ENCODE measurements at regions not wholly inside any gene's neighbourhood (a gene's known extent, or its start where the extent isn't known, plus 50 kb on each side); places are given as distances from the start of the nearest gene placed in this dataset.
A peak's percentile ranks its signal among the peaks of the same experiment; 100 is the strongest.
"Not testable (repeated sequence)": the region's sequence is repeated elsewhere in the genome, so short reads cannot be mapped to it uniquely, and the experiment has no call there.

DNA sequence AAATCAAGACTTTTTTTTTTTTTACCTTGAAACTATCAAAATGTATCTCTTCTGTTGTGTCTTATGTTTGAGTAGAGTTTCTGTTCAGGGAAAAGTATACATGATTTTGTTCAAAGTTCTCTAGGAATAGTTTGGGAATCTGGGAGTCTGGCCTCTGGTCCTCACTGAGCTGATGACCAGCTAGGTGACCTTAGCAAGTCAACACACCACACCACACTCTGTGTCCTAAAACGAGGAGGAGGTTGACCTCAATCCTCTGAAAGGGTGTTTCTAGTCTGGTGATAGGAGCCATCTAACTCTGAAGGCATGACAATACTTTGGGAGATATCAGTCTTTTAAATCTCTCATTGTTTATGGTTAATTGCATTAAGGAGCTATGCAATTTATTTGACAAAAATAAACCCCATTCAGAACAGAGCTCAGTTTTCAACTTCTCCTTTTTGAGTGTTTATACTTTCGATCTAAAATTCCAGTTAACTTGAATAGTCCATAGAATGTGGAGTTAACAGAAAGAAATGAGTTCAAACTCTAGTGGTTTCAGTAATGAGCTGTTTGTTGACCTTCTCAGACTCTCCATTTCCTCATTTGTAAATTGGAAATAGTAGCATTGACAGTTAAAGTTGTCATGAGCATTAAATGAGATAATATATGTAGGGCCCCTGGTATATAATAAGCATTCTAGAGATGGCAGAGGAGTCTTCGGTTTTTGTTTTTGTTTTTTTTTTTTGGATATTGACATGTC is 112.2 kb upstream of the LRRN1 start:
- DNase-seq (ENCODE audit: low read depth in 2 of 2) = no peak

- no peak for DNase-seq (ENCODE audit: low read depth in 2 of 2)
These were observed 113.5 kb upstream of the LRRN1 start for GRCh38 chr3:3685721-3686120.

DNA sequence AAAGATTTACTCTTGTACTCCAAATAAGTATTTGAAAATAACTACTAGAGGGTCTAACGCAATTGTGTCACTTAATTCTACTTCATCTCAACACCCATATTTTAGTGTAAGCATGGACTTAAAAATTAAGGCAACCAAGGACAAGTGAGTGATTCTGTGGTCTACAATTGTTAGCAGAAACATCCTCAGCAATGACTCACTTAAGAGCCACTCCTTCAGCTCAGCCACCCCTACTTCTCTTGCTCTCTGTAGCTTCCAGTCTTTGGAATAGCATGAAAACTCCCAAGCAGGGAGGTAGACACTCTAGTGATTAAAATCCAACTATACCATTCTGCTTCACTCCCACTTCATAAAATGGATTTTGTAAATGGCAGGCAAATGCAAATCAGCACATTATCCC is 116.0 kb upstream of the LRRN1 start:
- no peak for DNase-seq (ENCODE audit: low read depth in 2 of 2)

GRCh38 chr3:3675801-3676200 is 123.4 kb upstream of the LRRN1 start:
- no peak for DNase-seq (ENCODE audit: low read depth in 2 of 2)

DNA sequence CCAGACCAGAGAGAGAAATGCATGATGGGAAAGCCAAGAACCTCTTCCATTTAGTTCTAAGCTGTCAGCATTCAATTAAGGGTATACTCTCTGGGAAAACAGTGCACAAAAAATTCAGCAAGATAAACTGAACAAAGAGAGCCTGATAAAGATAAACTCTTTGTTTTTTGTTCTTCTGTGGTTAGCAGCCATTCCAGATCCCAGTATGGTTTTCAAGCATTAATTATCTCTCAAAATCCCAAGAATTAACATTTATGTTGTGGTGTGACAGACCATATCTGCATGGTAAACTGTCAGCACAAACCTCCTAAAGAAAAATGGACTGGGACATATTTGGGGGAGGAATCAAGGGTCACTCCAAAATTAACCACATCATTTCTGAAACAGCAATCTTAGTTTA is 124.0 kb upstream of the LRRN1 start:
- no peak for DNase-seq (ENCODE audit: low read depth in 2 of 2)

- no peak for DNase-seq (ENCODE audit: low read depth in 2 of 2)
These were observed 132.6 kb upstream of the LRRN1 start for GRCh38 chr3:3666664-3667063.

- no peak for DNase-seq (ENCODE audit: low read depth in 2 of 2)
These were observed 133.1 kb upstream of the LRRN1 start for GRCh38 chr3:3665961-3666640.

- no peak for DNase-seq (ENCODE audit: low read depth in 2 of 2)
These were observed 133.7 kb upstream of the LRRN1 start for GRCh38 chr3:3665546-3665945.

GRCh38 chr3:3664935-3665334 is 134.3 kb upstream of the LRRN1 start:
- peak; percentile 64 to 67 for DNase-seq (ENCODE audit: low read depth in 2 of 2)

DNA sequence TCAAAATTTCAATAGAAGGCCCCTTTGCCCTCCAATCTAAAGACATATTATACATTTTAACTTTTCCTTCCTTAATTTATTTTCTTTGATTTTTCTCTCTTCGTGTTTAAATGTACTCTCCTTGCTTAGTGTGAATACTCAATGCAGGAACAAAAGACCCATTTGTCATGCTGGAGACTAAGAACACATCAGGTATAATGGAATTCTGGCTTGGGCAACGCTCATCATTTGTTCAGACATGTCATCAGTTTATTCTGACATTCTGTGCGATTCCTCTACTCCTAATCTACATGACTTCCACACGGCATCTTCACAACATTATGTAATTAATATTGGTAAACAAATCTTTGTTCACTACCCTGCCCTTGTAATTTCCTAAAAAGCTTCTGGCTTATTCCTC is 136.6 kb upstream of the LRRN1 start:
- DNase-seq (ENCODE audit: low read depth in 2 of 2) = no peak

GRCh38 chr3:3654916-3655315 is 144.3 kb upstream of the LRRN1 start:
- no peak for DNase-seq (ENCODE audit: low read depth in 2 of 2)

DNA sequence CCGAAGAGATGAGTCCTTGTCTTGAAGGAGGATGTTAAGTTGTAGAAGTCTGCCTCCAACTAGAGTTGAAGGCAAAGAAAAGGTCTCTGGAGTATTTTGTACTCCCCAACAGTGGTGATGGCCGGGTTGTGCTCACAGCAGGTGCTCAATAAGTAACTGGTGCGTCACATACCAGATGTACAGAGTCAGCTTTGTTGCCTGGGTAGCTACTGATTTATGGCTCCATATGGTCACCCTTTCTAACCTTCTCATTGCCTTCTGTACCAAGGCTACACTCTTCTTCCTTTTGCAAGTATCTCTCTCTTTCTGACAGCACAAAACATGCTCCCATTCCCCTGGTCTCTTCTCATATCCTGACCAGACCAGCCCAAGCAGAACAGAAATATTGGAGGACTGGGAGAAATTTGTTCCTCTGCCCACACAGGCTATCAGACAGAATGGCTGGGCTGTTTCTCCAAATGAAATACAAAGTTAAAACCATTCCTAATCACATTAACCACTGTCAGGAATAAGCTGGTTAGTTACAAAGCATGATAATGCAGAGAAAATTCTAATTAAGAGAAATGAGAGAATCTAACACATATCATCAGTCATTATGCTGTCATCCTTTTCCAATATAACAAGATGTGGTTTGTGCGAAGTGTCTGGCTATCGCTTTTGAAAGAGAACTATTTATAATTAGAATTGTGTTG is 150.1 kb upstream of the LRRN1 start:
- DNase-seq (ENCODE audit: low read depth in 2 of 2) = no peak

GRCh38 chr3:3646934-3647333 is 152.3 kb upstream of the LRRN1 start:
- DNase-seq (ENCODE audit: low read depth in 2 of 2) = no peak

DNA sequence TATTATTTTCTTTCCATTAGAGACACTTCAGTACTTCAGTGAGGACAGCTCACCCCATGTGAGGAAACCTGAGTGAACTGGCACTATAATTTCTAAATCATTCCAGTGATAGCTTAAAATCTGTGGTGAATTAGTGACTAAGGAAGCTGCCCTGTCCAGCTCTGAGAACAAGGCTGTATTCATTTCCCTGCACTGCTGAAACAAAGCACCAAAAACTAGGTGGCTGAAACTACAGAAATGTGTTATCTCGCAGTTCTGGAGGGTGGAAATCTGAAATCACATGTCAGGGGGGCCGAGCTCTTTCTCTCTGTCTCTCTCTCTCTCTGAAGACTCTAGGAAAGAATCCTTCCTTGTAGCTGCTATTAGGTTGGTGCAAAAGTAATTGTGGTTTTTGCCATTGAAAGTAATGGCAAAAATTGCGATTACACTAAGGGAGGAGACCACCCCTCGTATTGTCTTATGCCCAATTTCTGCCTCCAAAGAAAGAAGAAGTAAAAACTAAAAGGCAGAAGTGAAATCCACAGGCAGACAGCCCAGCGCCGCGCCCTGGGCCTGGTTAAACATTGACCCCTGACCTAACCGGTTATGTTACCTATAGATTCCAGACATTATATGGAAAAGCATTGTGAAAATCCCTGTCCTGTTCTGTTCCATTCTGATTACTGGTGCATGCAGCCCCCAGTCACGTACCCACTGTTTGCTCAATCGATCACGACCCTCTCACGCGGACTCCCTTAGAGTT is 153.0 kb upstream of the LRRN1 start:
- not testable (repeated sequence) for DNase-seq (ENCODE audit: low read depth in 2 of 2)

GRCh38 chr3:3641877-3642455 is 157.3 kb upstream of the LRRN1 start:
- no peak for DNase-seq (ENCODE audit: low read depth in 2 of 2)

DNA sequence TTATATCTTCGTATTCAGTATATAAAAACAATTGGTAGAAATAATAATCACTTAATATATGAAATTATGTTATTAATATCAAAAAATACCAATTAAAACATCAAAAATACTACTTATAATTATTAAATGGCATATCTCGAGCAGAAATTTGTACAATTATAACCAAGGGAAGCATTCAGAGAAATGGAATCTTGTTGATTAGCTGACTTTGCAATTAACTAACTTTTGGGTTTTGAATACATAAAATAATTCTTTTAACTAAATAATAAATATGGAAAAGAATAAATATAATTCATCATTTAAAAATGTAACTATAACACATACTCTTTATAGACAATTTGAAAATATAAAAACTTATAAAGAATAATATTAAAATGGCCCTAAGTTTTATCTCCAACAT is 160.2 kb upstream of the LRRN1 start:
- DNase-seq (ENCODE audit: low read depth in 2 of 2) = no peak

DNA sequence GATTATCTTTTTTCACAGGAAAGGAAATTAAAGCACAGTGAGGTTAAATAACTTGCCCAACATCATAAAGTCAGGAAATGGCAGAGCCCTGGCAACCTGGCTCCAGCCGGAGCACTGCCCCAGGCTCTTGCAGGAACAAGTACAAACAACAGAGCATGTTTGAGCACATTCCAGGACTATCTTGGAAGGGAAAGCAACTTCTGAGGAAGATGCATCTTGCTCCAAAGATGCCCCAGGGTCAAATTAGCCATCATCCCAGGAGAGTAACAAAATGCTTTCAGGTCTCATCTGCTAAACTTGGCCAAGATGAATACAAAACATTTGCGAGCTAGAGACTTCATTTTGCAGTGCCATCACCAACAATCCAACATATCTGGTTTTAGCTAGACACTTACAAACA is 162.4 kb upstream of the LRRN1 start:
- no peak for DNase-seq (ENCODE audit: low read depth in 2 of 2)

GRCh38 chr3:3635109-3635508 is 164.1 kb upstream of the LRRN1 start:
- DNase-seq (ENCODE audit: low read depth in 2 of 2) = no peak

GRCh38 chr3:3634326-3634725 is 164.9 kb upstream of the LRRN1 start:
- no peak for DNase-seq (ENCODE audit: low read depth in 2 of 2)

GRCh38 chr3:3633761-3634160 is 165.5 kb upstream of the LRRN1 start:
- no peak for DNase-seq (ENCODE audit: low read depth in 2 of 2)

GRCh38 chr3:3632449-3632848 is 166.8 kb upstream of the LRRN1 start:
- no peak for DNase-seq (ENCODE audit: low read depth in 2 of 2)

DNA sequence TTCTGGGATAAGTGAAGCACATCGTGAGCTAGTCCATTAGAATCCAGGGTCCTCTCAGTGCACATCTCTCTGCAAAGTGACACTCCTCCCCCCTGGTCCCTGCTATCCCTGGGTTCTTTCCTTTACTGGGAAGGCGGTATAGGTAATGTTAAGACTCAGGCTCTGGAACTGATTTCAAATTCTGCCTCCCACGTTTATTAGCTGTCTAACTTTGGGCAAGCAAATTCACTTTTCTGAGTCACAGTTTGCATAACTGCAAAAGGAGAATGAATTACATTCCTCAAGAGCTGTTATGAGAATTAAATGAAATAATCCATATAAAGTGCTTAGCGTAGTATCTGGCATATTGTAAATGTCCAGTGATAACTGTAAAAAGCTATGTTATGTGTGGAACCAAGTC is 168.1 kb upstream of the LRRN1 start:
- DNase-seq (ENCODE audit: low read depth in 2 of 2) = peak in 1 of 2 experiments; percentile 8
